K562 (cell line): ENCODE measurements at regions not wholly inside any gene's neighbourhood (a gene's known extent, or its start where the extent isn't known, plus 50 kb on each side); places are given as distances from the start of the nearest gene placed in this dataset.

Experiments used
- CEBPB ChIP-seq: fragments of 450-650 bp; IDR thresholded peaks from 2 replicates; pipeline ENCODE4 v1.6.1; 2016; ENCODE audit warnings: missing genetic modification characterization, missing compliant biosample characterization
- E2F4 ChIP-seq: sonication (generic); formaldehyde crosslinking; IDR thresholded peaks from 2 replicates; pipeline ENCODE4 v1.8.0; 2022; ENCODE audit warnings: mild to moderate bottlenecking, low read depth, missing genetic modification reagents
- EP300 ChIP-seq: IDR thresholded peaks from 2 replicates; pipeline ENCODE4 v1.6.1; 2012; ENCODE audit warnings: low read length, improper control_type of control experiment
- FOXJ3 ChIP-seq: sonication (generic); formaldehyde crosslinking; IDR thresholded peaks from 2 replicates; pipeline ENCODE4 v1.4.0; 2020; ENCODE audit warnings: mild to moderate bottlenecking, missing genetic modification reagents
- KLF6 ChIP-seq: fragments of 250-450 bp; sonication (Bioruptor Pico); IDR thresholded peaks from 2 replicates; pipeline ENCODE4 v1.4.0; 2020; ENCODE audit warnings: mild to moderate bottlenecking, moderate library complexity, borderline replicate concordance
- SP1 ChIP-seq: sonication (generic); formaldehyde crosslinking; IDR thresholded peaks from 2 replicates; pipeline ENCODE4 v1.8.1; 2022; ENCODE audit warnings: mild to moderate bottlenecking, missing genetic modification reagents
- ZNF282 ChIP-seq: sonication (generic); formaldehyde crosslinking; IDR thresholded peaks from 2 replicates; pipeline ENCODE4 v1.8.1; 2023; ENCODE audit warnings: missing genetic modification reagents
- TF ChIP-seq, protein P1 (sequence below), 3 experiments: IDR thresholded peaks in 2 of 3; conservative IDR thresholded peaks in 1 of 3; 2 replicates each; pipeline ENCODE4 v1.5.1; 2011 to 2012; ENCODE audit warnings: low read length in 3 of 3, mild to moderate bottlenecking in 3 of 3, control low read depth in 2 of 3, improper control_type of control experiment in 1 of 3, inconsistent platforms in 1 of 3, low read depth in 1 of 3, mixed read lengths in 1 of 3, moderate library complexity in 1 of 3; ENCODE audit not compliant: insufficient read depth in 2 of 3

GRCh38 chr3:153783106-153783505 lies 338.1 kb upstream of the ARHGEF26 start:
- TF ChIP-seq FOXJ3 (no peak), SP1 (no peak), E2F4 (CRISPR knock-in tag) (no peak), EP300 (no peak), ZNF282 (CRISPR knock-in tag) (no peak), KLF6 (CRISPR knock-in tag) (no peak), CEBPB (no peak)
- TF ChIP-seq, protein P1, sequence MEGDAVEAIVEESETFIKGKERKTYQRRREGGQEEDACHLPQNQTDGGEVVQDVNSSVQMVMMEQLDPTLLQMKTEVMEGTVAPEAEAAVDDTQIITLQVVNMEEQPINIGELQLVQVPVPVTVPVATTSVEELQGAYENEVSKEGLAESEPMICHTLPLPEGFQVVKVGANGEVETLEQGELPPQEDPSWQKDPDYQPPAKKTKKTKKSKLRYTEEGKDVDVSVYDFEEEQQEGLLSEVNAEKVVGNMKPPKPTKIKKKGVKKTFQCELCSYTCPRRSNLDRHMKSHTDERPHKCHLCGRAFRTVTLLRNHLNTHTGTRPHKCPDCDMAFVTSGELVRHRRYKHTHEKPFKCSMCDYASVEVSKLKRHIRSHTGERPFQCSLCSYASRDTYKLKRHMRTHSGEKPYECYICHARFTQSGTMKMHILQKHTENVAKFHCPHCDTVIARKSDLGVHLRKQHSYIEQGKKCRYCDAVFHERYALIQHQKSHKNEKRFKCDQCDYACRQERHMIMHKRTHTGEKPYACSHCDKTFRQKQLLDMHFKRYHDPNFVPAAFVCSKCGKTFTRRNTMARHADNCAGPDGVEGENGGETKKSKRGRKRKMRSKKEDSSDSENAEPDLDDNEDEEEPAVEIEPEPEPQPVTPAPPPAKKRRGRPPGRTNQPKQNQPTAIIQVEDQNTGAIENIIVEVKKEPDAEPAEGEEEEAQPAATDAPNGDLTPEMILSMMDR (IDR thresholded peaks at IDR 0.05 in 2 of 3, conservative IDR thresholded peaks at IDR 0.05 in 1 of 3; ENCODE audit: insufficient read depth in 2 of 3, low read depth in 1 of 3, low read length in 3 of 3) = no peak
